Retina (tissue), 1 donor: ENCODE measurements at regions not wholly inside any gene's neighbourhood (a gene's known extent, or its start where the extent isn't known, plus 50 kb on each side); places are given as distances from the start of the nearest gene placed in this dataset.
A peak's percentile ranks its signal among the peaks of the same experiment; 100 is the strongest.
"Not testable (repeated sequence)": the region's sequence is repeated elsewhere in the genome, so short reads cannot be mapped to it uniquely, and the experiment has no call there.

ENCODE experiments used
- DNase-seq: peaks from one replicate; pipeline ENCODE4 v3.0.0-alpha.2; 2016

DNA sequence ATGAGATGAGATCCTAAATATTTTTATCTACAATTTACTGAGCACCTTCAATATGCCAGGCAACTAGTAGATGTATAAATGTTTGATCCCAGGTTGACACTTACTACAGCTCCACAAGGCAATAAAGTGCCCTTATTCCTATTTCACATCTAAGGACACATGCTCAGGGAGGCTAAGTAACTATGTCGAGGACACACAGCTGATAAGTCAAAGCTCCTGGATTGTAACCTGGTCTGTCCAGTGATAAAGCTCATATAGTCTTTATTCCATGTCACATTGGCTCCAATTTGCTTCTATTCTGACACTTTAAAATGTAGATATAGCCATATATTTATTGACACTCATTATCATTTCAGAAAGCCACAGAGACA, 93.8 kb upstream of the BMAL1 start:
- no peak for DNase-seq

DNA sequence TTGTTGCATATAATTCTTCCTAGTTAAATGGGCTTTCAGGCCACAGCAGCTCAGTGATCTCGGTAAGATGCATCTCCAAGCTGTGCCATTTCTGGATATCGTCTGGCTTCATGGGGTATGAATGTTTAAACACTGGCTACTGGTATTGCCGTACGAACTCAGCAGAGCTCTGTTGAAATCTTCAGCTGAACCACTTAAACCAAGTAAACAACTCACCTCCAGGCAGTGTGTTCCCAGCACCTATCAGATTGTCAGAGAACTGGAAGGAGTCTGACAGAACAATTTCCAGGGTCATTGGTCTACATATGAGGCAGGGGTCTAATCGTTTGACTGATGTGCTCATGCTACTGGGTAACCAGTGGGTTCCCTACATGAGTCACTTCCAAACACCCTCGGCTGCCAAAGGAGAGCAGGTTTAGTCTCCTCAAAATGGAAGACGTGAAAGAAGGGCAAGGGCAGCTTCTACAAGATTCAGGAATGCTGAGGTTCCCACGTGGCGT, 93.2 kb upstream of the BMAL1 start:
- no peak for DNase-seq

DNA sequence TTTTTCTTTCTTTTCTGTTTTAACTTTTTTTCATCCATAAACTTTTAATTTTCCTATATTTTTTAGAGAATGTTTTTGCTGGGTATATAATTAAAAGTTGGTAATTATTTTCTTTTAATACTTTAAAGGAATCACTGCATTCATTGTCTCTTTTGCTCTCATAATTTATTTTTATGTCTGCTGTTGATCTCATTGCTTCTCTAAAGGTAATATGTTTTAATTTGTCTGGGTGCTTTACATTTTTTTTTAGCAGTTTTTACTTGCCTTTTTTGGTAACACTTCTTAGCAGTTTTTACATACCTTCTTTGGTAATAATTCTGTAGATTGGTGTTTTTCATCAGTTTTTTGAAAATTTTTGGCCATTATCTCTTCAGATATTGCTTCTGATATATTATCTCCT, 89.4 kb upstream of the BMAL1 start:
- DNase-seq: no peak

DNA sequence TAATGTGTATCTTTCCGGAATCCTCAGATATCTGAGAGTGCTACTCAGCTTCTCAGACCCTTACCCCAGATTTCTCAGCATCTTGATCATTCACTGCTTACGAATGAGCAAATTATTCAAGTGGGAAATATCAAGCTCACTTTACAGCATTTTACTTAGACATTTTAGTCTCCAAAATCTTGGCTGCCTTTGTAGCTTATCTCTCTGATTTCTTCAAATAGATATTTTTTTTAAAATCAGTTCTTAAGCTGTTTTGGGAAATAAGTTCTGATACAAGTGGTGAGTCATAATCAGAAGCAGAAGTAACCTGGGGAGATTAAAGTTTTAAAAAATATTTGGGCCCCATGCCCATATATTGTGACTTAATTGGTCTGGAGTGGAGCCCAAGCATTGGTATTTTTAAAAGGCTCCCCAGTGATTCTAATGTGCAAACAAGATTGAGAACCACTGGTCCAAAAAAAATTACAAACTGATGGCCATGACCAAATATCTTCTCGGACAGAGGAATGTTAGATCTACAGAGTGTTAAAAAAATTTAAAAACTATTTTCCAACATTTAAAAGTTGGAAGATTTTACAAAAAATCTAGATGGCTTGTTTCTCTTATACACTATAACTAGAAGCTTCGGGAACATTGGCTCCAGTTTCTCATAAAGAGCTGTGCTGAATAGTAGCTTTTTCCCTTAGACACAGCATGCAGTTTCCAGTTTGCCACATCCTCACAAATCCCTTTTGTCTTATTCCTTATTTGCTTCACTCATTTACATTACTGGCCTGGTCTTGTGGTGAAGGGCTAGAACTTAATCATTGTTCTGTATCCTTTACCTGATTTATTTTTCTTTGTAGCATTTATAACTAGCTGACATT, 87.8 kb upstream of the BMAL1 start:
- DNase-seq: no peak

DNA sequence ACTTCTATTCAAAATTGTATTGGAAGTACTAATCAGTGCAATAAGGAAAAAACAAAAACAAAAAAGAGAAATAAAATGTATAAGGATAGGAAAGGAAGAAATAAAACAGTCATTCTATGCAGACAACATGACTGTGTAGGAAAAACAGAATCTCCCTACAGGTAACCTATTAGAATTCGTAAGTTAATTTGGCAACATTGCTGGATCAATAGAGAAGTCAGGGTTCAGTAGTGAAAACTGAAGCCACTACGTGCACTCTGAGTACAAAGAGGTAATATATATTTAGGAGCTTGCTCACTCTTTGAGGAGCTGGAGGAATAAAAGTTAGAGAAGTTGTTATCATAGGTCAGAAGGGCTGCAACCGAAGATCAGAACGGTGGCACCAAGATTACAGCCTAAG, 84.0 kb upstream of the BMAL1 start:
- no peak for DNase-seq

GRCh38 chr11:13197374-13197773, 80.2 kb upstream of the BMAL1 start:
- not testable (repeated sequence) for DNase-seq

GRCh38 chr11:13205486-13205885, 72.1 kb upstream of the BMAL1 start:
- no peak for DNase-seq

- DNase-seq: no peak
Measured at GRCh38 chr11:13206086-13206640, 71.4 kb upstream of the BMAL1 start.

DNA sequence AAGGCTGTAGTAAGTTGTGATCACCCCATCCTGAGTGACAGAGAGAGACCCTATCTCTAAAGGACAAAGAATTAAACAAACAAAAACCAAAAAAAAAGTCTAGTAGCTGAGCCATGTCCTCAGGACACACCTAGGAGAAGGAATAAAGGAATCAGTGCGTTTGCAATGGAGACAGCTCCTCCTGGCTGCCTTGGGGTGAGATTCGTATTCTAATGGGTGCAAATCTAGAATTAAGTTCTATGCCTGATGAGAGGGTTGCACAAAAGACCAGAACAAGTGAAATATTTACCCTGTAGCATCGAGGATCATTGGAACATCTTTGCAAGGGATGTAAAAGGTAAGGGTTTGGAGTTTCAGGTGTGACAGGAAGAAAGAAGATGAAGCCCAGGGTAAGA, 70.3 kb upstream of the BMAL1 start:
- no peak for DNase-seq

DNA sequence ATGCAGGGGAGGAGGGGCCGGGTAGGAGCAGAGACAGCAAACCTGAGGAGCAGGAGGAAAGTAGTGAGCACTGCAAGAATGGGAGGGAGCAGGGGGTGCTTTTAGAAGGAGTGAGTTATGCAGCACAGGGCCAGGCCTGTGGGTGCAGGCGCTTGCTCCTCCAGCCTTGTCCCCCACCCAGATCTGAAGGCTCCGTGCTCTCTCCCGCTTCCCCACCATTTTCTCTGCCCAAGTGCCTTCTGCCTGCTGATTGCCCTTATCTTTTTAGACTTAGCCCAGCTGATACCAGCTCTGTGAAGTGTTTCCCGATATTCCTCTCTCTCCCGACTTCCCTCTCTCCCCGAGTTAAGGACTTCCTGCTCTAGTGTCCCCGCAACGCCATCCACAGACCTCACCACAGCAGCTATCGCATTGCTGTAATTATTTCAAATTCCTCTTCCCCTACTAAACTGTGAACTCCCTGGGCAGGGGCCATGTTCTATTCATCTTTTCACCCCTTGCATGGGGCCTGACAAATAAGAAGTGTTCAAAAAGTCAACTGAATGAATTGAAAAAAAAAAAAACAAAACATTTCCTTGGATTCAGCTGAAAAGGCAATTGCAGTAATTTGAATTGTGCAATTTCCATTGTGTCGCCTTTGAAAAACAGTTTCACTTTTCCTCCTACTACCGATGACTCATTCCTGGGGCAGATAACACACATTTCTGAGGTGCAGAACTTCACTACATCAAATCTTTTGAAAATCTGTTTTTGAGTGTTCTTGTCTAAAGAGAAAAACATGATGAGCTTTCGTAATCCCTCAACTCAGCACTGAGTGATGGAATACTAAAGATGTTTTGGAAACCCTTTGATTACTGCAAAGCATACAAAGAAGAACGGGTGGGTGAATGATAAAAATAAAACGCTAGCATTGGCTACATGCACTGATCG, 69.7 kb upstream of the BMAL1 start:
- DNase-seq: no peak

DNA sequence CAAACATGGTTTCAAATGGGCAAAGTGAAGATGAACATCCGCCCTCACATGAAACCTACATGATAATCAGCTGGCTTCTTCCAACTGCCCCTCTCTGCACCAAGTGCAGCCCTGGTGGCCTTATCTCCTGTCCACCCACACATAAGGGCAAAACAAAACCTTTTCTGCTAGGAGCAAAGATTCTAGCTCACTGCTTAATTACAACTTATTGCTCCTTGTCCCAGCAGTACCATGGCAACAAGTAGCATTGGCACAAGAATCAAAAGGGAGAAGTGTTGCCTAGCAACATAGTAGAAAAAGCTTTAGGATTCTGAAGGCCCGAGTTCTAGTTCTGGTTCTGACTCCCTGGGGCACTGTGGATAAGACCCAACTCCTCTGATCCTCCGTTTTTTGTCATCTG, 68.7 kb upstream of the BMAL1 start:
- DNase-seq: no peak

DNA sequence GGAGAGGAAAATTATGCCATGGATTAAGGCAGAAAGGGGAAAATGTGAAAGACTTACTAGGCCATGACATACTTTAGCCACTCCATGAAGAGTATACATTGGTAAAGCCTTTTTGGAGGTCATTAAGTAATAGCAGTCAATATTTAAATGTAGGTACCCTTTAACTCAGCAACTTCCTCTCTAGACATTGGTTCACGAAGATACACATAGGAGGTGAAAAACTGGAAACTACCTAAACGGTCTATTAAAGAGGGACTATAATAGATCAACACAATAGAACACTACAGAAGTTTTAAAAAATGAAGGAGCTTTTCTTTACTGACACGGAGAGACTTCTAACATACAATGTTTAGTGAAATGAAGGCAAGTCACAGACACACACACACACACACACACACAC, 68.2 kb upstream of the BMAL1 start:
- no peak for DNase-seq

DNA sequence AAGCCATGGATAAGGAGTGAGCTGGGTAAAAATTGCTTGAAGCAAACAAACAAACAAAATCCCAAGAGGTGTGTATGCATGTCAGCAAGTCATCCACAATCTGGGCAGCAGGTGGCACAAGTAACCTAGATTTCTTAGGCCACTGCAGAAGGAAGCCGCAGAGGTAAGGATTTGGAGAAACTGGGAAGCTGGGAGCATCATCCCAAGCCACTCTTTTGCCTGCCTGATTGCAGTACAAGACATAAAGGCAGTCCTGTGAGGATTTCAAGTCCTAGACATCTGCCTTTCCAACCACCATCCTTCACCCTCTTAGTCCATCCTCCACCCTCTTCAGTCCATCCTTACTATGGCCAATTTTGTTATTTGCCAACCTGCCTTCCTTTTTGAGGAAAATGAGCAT, 67.2 kb upstream of the BMAL1 start:
- peak; percentile 67 for DNase-seq

GRCh38 chr11:13214276-13214675, 63.3 kb upstream of the BMAL1 start:
- peak; percentile 34 for DNase-seq

DNA sequence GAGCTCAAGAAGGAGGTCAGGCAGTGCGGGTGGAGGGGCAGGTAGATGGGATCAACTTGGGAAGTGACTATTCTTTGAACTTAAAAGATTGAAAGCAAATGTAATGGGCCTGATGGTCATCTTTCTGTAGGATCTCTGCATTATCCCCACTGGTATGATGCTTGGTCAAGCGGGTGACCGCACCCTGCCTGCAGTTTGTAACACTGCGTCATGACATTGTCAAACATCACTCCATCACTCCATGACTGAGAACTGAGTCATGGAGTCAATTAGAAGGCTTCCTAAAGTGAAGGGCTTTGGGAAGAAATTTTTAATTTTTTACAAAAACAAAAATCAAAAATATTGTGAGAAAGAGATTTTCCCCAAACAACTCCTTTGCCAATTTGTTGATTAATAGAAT, 62.4 kb upstream of the BMAL1 start:
- no peak for DNase-seq

- peak; percentile 52 for DNase-seq
Measured at GRCh38 chr11:13216019-13216710, 61.4 kb upstream of the BMAL1 start.

DNA sequence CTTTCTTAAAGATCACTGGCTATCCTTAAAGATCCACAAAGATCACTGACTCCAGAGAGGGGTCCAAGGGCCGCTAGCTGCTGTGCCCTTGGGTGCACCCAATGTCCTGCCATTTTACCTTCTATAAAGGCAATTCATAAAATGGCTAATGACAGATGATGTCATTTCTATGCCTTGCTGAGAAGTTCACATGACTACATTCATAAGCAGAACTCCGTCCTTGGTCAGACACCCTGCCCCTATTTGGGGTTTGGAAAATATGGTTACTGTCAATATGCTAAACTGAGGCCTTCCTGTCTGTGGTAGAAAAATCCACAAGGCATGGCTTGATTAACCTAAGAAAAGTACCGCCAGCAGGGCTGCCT, 60.9 kb upstream of the BMAL1 start:
- DNase-seq: no peak

DNA sequence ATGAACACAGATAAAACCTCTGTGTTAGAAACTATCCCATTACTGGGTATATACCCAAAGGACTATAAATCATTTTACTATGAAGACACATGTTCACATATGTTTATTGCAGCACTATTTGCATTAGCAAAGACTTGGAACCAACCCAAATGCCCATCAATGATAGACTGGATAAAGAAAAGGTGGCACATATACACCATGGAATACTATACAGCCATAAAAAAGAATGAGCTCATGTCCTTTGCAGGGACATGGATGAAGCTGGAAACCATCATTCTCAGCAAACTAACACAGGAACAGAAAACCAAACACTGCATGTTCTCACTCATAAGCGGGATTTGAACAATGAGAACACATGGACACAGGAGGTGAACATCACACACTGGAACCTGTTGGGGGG, 58.9 kb upstream of the BMAL1 start:
- DNase-seq: not testable (repeated sequence)

DNA sequence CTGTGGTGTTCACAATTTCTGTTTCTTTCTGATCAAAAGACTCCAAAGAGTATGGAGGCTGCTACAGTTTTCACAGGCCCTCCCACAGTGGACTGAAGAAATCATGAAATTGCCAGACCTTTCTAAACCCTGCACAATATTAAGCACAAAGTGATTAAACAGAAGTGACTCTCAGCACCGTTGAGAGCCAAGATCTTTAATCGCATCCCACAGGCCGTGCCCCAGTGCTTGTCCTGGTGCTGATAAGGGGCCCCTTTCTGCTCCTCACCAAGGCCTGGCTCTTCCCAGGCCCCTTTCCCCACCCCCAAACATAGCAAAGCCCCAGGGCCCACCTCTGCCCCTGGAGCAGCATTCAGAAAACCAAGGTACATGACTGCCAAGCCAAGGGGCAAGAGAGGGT, 57.4 kb upstream of the BMAL1 start:
- peak; percentile 13 for DNase-seq

DNA sequence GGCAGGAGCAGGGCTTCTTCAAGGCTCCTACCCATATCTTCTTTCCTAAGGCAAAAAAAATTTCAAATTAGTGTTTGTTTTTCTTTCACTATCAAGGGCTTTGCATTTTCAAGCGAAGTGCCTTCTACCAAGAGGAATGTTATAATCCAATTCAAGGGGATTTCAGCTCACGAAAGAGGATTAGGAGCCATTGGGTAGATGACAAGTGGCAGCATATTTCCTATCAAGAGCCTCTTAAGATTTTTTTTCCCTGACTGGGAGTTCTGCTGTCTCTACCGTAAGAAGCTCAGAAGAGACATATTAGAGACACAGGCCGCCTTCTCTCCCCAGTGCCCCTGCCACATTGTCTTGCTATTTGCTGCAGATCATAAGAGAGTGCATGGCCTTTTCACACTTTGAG, 55.9 kb upstream of the BMAL1 start:
- DNase-seq: peak; percentile 10

- DNase-seq: no peak
Measured at GRCh38 chr11:13222285-13222684, 55.3 kb upstream of the BMAL1 start.

GRCh38 chr11:13223112-13223511, 54.5 kb upstream of the BMAL1 start:
- peak; percentile 15 for DNase-seq

- DNase-seq: no peak
Measured at GRCh38 chr11:13224324-13224723, 53.3 kb upstream of the BMAL1 start.
